ENCODE measurements at regions not wholly inside any gene's neighbourhood (a gene's known extent, or its start where the extent isn't known, plus 50 kb on each side); places are given as distances from the start of the nearest gene placed in this dataset.

GRCh38 chr5:152523964-152524363 lies 118.9 kb upstream of the NMUR2 start:
- H3K4me3 ChIP-seq (ENCODE audit: low read depth, low read length), result no peak overlapping the region
- no peak for DNase-seq (ENCODE audit: low read depth)
- no peak for TF ChIP-seq CTCF (IDR thresholded peaks at IDR 0.05; ENCODE audit: insufficient read depth, low read length)

- TF ChIP-seq CTCF (IDR thresholded peaks at IDR 0.05; ENCODE audit: insufficient read depth, low read length), result no peak
- DNase-seq (ENCODE audit: low read depth), result no peak
- H3K4me3 ChIP-seq (ENCODE audit: low read depth, low read length), result no peak overlapping the region
Measured at GRCh38 chr5:152527358-152528052, 122.4 kb upstream of the NMUR2 start.

GRCh38 chr5:152529440-152529839 lies 124.4 kb upstream of the NMUR2 start:
- TF ChIP-seq CTCF (IDR thresholded peaks at IDR 0.05; ENCODE audit: insufficient read depth, low read length), result no peak
- DNase-seq (ENCODE audit: low read depth), result no peak
- no peak overlapping the region for H3K4me3 ChIP-seq (ENCODE audit: low read depth, low read length)

- DNase-seq (ENCODE audit: low read depth), result peak; percentile 70
- peak; percentile 36 for TF ChIP-seq CTCF (IDR thresholded peaks at IDR 0.05; ENCODE audit: insufficient read depth, low read length)
Measured at GRCh38 chr5:152532714-152533113, 127.6 kb upstream of the NMUR2 start.

GRCh38 chr5:152534641-152535040 lies 129.6 kb upstream of the NMUR2 start:
- no peak overlapping the region for H3K4me3 ChIP-seq (ENCODE audit: low read depth, low read length)
- no peak for DNase-seq (ENCODE audit: low read depth)
- TF ChIP-seq CTCF (IDR thresholded peaks at IDR 0.05; ENCODE audit: insufficient read depth, low read length), result no peak

More at GRCh38 chr5:152532714-152533113, 127.6 kb upstream of the NMUR2 start:
- H3K4me3 ChIP-seq (ENCODE audit: low read depth, low read length), result no peak overlapping the region

GRCh38 chr5:152542741-152543140 lies 137.7 kb upstream of the NMUR2 start:
- H3K4me3 ChIP-seq (ENCODE audit: low read depth, low read length), result no peak overlapping the region
- TF ChIP-seq CTCF (IDR thresholded peaks at IDR 0.05; ENCODE audit: insufficient read depth, low read length), result no peak
- DNase-seq (ENCODE audit: low read depth), result no peak

- no peak for DNase-seq (ENCODE audit: low read depth)
- no peak overlapping the region for H3K4me3 ChIP-seq (ENCODE audit: low read depth, low read length)
- no peak for TF ChIP-seq CTCF (IDR thresholded peaks at IDR 0.05; ENCODE audit: insufficient read depth, low read length)
Measured at GRCh38 chr5:152546493-152546892, 141.4 kb upstream of the NMUR2 start.
